ENCODE measurements at regions not wholly inside any gene's neighbourhood (a gene's known extent, or its start where the extent isn't known, plus 50 kb on each side); places are given as distances from the start of the nearest gene placed in this dataset.

DNA sequence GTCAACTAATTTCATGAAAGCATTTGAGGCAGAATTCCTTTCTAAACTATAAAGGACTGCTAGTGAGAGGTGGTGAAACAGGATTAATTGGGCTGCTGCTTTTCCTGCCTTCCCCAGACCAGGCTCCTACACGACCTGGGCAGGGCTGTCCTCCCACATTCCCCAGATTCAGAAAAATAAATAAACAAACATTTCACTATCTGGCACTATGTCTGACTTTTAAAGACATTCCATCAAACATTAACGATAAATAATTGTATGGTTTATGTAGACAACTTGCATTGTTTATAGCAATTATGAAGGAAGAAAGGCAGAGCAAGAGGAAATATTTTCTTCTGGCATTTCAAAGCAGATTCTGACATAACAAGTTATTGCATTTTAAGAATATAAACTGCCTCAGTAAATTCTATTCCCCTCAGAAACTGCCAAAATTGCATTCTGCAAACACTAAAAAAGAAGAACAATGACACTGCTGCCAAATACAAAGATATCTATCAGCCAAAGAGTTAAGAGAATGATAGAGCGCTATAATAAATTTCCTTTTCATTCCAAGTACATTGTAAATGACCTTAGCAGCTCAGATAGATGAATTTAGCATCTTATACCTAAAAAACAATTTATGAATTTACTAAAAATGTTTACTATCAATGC, 214.7 kb upstream of the INTU start:
- Histone ChIP-seq H3K9me3 (replicated peaks; ENCODE audit: insufficient read depth, low read length) (no peaks in the 10 kb centered on the region), H3K4me3 (ENCODE audit: low read length) (no peak overlapping the region), H3K36me3 (replicated peaks; ENCODE audit: insufficient read depth, low read length) (no peaks in the 10 kb centered on the region), H3K9ac (ENCODE audit: low read length) (no peak overlapping the region), H3K79me2 (ENCODE audit: low read length) (no peaks in the 10 kb centered on the region), H4K20me1 (ENCODE audit: insufficient read depth, low read length) (no peaks in the 10 kb centered on the region), H3F3A (ENCODE audit: insufficient read depth, low read length) (no peaks in the 10 kb centered on the region), H2AFZ (ENCODE audit: low read length) (no peak overlapping the region), H3K4me2 (ENCODE audit: low read depth, low read length) (no peak overlapping the region), H3K27ac (ENCODE audit: low read length) (no peak overlapping the region), H3K9me2 (replicated peaks; ENCODE audit: insufficient read depth, low read length) (no peaks in the 10 kb centered on the region), H3K27me3 (replicated peaks; ENCODE audit: insufficient read depth, low read length) (no peaks in the 10 kb centered on the region), H3K4me1 (ENCODE audit: low read length) (no peaks in the 10 kb centered on the region)
- DNase-seq: no peak
- no peak for TF ChIP-seq EZH2 (optimal IDR thresholded peaks at IDR 0.05; ENCODE audit: low read depth, low read length)
- TF ChIP-seq, protein P1, sequence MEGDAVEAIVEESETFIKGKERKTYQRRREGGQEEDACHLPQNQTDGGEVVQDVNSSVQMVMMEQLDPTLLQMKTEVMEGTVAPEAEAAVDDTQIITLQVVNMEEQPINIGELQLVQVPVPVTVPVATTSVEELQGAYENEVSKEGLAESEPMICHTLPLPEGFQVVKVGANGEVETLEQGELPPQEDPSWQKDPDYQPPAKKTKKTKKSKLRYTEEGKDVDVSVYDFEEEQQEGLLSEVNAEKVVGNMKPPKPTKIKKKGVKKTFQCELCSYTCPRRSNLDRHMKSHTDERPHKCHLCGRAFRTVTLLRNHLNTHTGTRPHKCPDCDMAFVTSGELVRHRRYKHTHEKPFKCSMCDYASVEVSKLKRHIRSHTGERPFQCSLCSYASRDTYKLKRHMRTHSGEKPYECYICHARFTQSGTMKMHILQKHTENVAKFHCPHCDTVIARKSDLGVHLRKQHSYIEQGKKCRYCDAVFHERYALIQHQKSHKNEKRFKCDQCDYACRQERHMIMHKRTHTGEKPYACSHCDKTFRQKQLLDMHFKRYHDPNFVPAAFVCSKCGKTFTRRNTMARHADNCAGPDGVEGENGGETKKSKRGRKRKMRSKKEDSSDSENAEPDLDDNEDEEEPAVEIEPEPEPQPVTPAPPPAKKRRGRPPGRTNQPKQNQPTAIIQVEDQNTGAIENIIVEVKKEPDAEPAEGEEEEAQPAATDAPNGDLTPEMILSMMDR (IDR thresholded peaks at IDR 0.05; ENCODE audit: low read length): no peak
- TF ChIP-seq EZH2phosphoT487 (IDR thresholded peaks at IDR 0.05; ENCODE audit: low read length): no peak

DNA sequence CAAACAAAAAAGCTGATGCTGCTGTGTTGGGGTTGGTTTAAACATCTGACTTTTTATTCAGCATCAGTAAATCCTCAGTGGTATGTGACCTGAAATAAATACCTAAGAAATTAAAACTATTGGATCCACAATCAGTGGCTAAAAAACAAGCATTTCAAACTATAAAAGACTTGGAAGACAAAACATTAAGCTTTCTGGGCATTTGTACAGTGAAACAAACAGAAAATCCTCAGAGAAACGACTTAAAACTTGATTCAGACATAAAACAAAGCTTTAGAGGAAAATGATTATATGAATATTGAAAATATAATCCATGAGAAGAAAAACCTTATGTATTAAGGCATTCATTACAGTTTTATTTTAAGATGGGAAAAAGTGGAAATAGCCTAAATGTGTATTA, 213.3 kb upstream of the INTU start:
- Histone ChIP-seq H3K4me2 (ENCODE audit: low read depth, low read length) (no peak overlapping the region), H3K27ac (ENCODE audit: low read length) (no peak overlapping the region), H4K20me1 (ENCODE audit: insufficient read depth, low read length) (no peaks in the 10 kb centered on the region), H3K27me3 (replicated peaks; ENCODE audit: insufficient read depth, low read length) (no peaks in the 10 kb centered on the region), H3K4me3 (ENCODE audit: low read length) (no peak overlapping the region), H3K9me3 (replicated peaks; ENCODE audit: insufficient read depth, low read length) (no peaks in the 10 kb centered on the region), H3K9ac (ENCODE audit: low read length) (no peak overlapping the region), H3K4me1 (ENCODE audit: low read length) (no peaks in the 10 kb centered on the region), H3K9me2 (replicated peaks; ENCODE audit: insufficient read depth, low read length) (no peaks in the 10 kb centered on the region), H3K79me2 (ENCODE audit: low read length) (no peaks in the 10 kb centered on the region), H3F3A (ENCODE audit: insufficient read depth, low read length) (no peaks in the 10 kb centered on the region), H2AFZ (ENCODE audit: low read length) (no peak overlapping the region), H3K36me3 (replicated peaks; ENCODE audit: insufficient read depth, low read length) (no peaks in the 10 kb centered on the region)
- TF ChIP-seq, protein P1 (IDR thresholded peaks at IDR 0.05; ENCODE audit: low read length): no peak
- no peak for TF ChIP-seq EZH2phosphoT487 (IDR thresholded peaks at IDR 0.05; ENCODE audit: low read length)
- no peak for TF ChIP-seq EZH2 (optimal IDR thresholded peaks at IDR 0.05; ENCODE audit: low read depth, low read length)
- DNase-seq: no peak

DNA sequence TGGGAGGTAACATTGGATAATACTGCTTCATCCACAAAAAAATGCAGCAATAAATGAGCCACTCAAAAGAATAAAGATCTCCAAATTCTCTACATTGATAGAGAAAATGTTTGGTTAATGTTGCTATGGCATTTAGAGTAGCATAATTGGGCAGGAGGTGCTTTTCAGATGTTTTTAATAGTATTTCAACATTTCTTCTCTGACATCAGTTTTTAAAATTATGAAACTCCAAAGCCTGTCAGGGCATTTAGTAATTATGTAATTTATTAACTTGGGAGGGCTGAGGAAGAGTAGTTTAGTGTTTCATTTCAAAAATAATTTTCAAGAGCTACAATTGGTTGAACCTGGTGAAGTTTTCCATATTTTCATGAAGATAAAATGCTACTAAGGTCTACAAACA, 211.3 kb upstream of the INTU start:
- H3K4me2 ChIP-seq (ENCODE audit: low read depth, low read length): no peak overlapping the region
- no peak for TF ChIP-seq EZH2phosphoT487 (IDR thresholded peaks at IDR 0.05; ENCODE audit: low read length)
- TF ChIP-seq EZH2 (optimal IDR thresholded peaks at IDR 0.05; ENCODE audit: low read depth, low read length): no peak
- TF ChIP-seq, protein P1 (IDR thresholded peaks at IDR 0.05; ENCODE audit: low read length): no peak

More for the DNA sequence above, 211.3 kb upstream of the INTU start:
- Histone ChIP-seq H3F3A (ENCODE audit: insufficient read depth, low read length) (no peaks in the 10 kb centered on the region), H3K4me1 (ENCODE audit: low read length) (no peaks in the 10 kb centered on the region), H3K36me3 (replicated peaks; ENCODE audit: insufficient read depth, low read length) (no peaks in the 10 kb centered on the region), H3K4me3 (ENCODE audit: low read length) (no peak overlapping the region), H2AFZ (ENCODE audit: low read length) (no peak overlapping the region), H3K27ac (ENCODE audit: low read length) (no peak overlapping the region), H3K27me3 (replicated peaks; ENCODE audit: insufficient read depth, low read length) (no peaks in the 10 kb centered on the region), H3K79me2 (ENCODE audit: low read length) (no peaks in the 10 kb centered on the region), H3K9me2 (replicated peaks; ENCODE audit: insufficient read depth, low read length) (no peaks in the 10 kb centered on the region), H4K20me1 (ENCODE audit: insufficient read depth, low read length) (no peaks in the 10 kb centered on the region), H3K9me3 (replicated peaks; ENCODE audit: insufficient read depth, low read length) (no peaks in the 10 kb centered on the region), H3K9ac (ENCODE audit: low read length) (no peak overlapping the region)
- DNase-seq: no peak
